ENCODE measurements at regions not wholly inside any gene's neighbourhood (a gene's known extent, or its start where the extent isn't known, plus 50 kb on each side); places are given as distances from the start of the nearest gene placed in this dataset.

GRCh38 chr14:43042408-43042807 lies 1435.7 kb downstream of the LRFN5 start:
- Histone ChIP-seq H3K36me3 (ENCODE audit: control insufficient read depth in 2 of 2, extremely low read depth in 1 of 2, insufficient read depth in 2 of 2, low read length in 2 of 2) (no peaks in the 10 kb centered on the region), H3K9ac (replicated peaks; ENCODE audit: extremely low read depth, insufficient read depth, low read length) (no peak overlapping the region), H3K4me1 (ENCODE audit: control insufficient read depth, extremely low read depth, insufficient read depth, low read length) (no peaks in the 10 kb centered on the region), H3K27me3 (ENCODE audit: control insufficient read depth in 2 of 2, insufficient read depth in 2 of 2, low read length in 2 of 2) (no peaks in the 10 kb centered on the region), H3K4me2 (ENCODE audit: insufficient read depth, low read length) (no peak overlapping the region), H4K20me1 (replicated peaks; ENCODE audit: control insufficient read depth, extremely low read depth, insufficient read depth, low read length) (no peaks in the 10 kb centered on the region), H3K9me3 (replicated peaks; ENCODE audit: control insufficient read depth, insufficient read depth, low read length) (no peaks in the 10 kb centered on the region), H3K27ac (ENCODE audit: insufficient read depth, low read depth, low read length) (no peak overlapping the region), H3K9me1 (replicated peaks; ENCODE audit: control insufficient read depth, extremely low read depth, insufficient read depth, low read length) (no peaks in the 10 kb centered on the region), H3K4me3 (replicated peaks in 1 of 3; ENCODE audit: insufficient read depth in 1 of 3, low read depth in 1 of 3, low read length in 3 of 3) (no peak overlapping the region), H2AFZ (ENCODE audit: low read depth, low read length) (no peak overlapping the region), H3K79me2 (ENCODE audit: control insufficient read depth, insufficient read depth, low read length) (no peaks in the 10 kb centered on the region)
- ChIA-PET POLR2A (no interaction called here), CTCF (no interaction called here)
- no peak for DNase-seq (ENCODE audit: low read depth, low spot score)
- FAIRE-seq = no peak
- intact Hi-C loops (cut with micrococcal nuclease) (no loop called here), dilution Hi-C loops (cut with MboI; ENCODE audit: extremely low pct_ligation_motif_present, low sequenced_read_pairs) (no loop called here)
- no TSS peak for BruUV-seq (replicated peaks)
- TF ChIP-seq GATA2 (IDR thresholded peaks at IDR 0.05; ENCODE audit: insufficient read depth, insufficient read length, low read depth, low read length) = no peak
- TF ChIP-seq JUN (IDR thresholded peaks at IDR 0.05; ENCODE audit: borderline replicate concordance, insufficient read depth, insufficient read length, low read depth) = no peak
- no peak for TF ChIP-seq EZH2 (IDR thresholded peaks at IDR 0.05; ENCODE audit: borderline replicate concordance, low read depth, low read length, severe bottlenecking)
- no peak for TF ChIP-seq MAX (IDR thresholded peaks at IDR 0.05; ENCODE audit: insufficient read depth, insufficient read length)
- no peak for TF ChIP-seq POLR2A (IDR thresholded peaks at IDR 0.05; ENCODE audit: low read depth, low read length)
- TF ChIP-seq FOS (IDR thresholded peaks at IDR 0.05; ENCODE audit: borderline replicate concordance, insufficient read depth, low read length) = no peak
- TF ChIP-seq POLR2AphosphoS5 (IDR thresholded peaks at IDR 0.05; ENCODE audit: insufficient read depth, low read depth, low read length) = no peak
- no peak for TF ChIP-seq MYC (IDR thresholded peaks at IDR 0.05; ENCODE audit: low read depth, low read length)
- no peak for TF ChIP-seq CTCF (IDR thresholded peaks at IDR 0.05; ENCODE audit: extremely low read depth in 1 of 2, insufficient read depth in 1 of 2, low read depth in 1 of 2, low read length in 2 of 2)

Data from endothelial cell of umbilical vein (primary cell).